Neuronal stem cell (in vitro differentiated cells): ENCODE measurements at regions not wholly inside any gene's neighbourhood (a gene's known extent, or its start where the extent isn't known, plus 50 kb on each side); places are given as distances from the start of the nearest gene placed in this dataset.

Experiments
- DNase-seq: peaks from one replicate; pipeline ENCODE4 v3.0.0-alpha.2; 2013; ENCODE audit warnings: low spot score
- H2AFZ ChIP-seq: one replicate; pipeline ENCODE4 v1.6.1; 2013; ENCODE audit warnings: mild to moderate bottlenecking, low read length, inconsistent platforms
- H2AK5ac ChIP-seq: 2 replicates; pipeline ENCODE4 v1.6.1; 2013; ENCODE audit warnings: low read depth, mild to moderate bottlenecking, inconsistent platforms, low read length, moderate library complexity, mixed read lengths
- H2BK120ac ChIP-seq: 2 replicates; pipeline ENCODE4 v1.6.1; 2013; ENCODE audit warnings: low read depth, mild to moderate bottlenecking, inconsistent platforms, low read length, moderate library complexity, mixed read lengths
- H2BK12ac ChIP-seq: one replicate; pipeline ENCODE4 v1.6.1; 2013; ENCODE audit warnings: low read length, inconsistent platforms
- H2BK15ac ChIP-seq: 2 replicates; pipeline ENCODE4 v1.6.1; 2013; ENCODE audit warnings: mild to moderate bottlenecking, low read length, inconsistent platforms, mixed read lengths
- H2BK5ac ChIP-seq: one replicate; pipeline ENCODE4 v1.6.1; 2013; ENCODE audit warnings: inconsistent platforms, mild to moderate bottlenecking, low read length, moderate library complexity
- H3K14ac ChIP-seq: one replicate; pipeline ENCODE4 v1.6.1; 2013; ENCODE audit warnings: low read length, inconsistent platforms
- H3K18ac ChIP-seq: 2 replicates; pipeline ENCODE4 v1.6.1; 2013; ENCODE audit warnings: low read length, inconsistent platforms
- H3K23ac ChIP-seq: 2 replicates; pipeline ENCODE4 v1.6.1; 2013; ENCODE audit warnings: low read depth, mild to moderate bottlenecking, mixed read lengths, low read length, inconsistent platforms; ENCODE audit not compliant: poor library complexity
- H3K27ac ChIP-seq: replicated peaks from 3 replicates; pipeline ENCODE4 v1.5.1; 2013; ENCODE audit warnings: low read length, inconsistent platforms
- H3K27me3 ChIP-seq, 3 experiments: 2 replicates each; pipeline ENCODE4 v1.6.1; 2013; ENCODE audit warnings: low read length in 3 of 3, mild to moderate bottlenecking in 2 of 3, inconsistent platforms in 1 of 3, low read depth in 1 of 3, mixed read lengths in 1 of 3, moderate library complexity in 1 of 3; ENCODE audit not compliant: control insufficient read depth in 3 of 3, insufficient read depth in 3 of 3
- H3K36me3 ChIP-seq, 2 donors: replicated peaks in 1 of 2; 2 replicates each; pipeline ENCODE4 v1.6.1; 2013; ENCODE audit warnings: low read length in 2 of 2; ENCODE audit not compliant: control insufficient read depth in 2 of 2, insufficient read depth in 2 of 2
- H3K4ac ChIP-seq: 2 replicates; pipeline ENCODE4 v1.6.1; 2013; ENCODE audit warnings: inconsistent platforms, mild to moderate bottlenecking, low read length, moderate library complexity
- H3K4me1 ChIP-seq, 2 donors: 1 replicate in 1 of 2; 2 replicates in 1 of 2; pipeline ENCODE4 v1.6.1; 2013; ENCODE audit warnings: low read length in 2 of 2, low read depth in 1 of 2; ENCODE audit not compliant: control insufficient read depth in 2 of 2, insufficient read depth in 1 of 2
- H3K4me2 ChIP-seq: one replicate; pipeline ENCODE4 v1.6.1; 2013; ENCODE audit warnings: mild to moderate bottlenecking, low read length, inconsistent platforms; ENCODE audit not compliant: insufficient read depth, poor library complexity, severe bottlenecking
- H3K4me3 ChIP-seq, 2 donors: 2 replicates each; pipeline ENCODE4 v1.5.1; 2013; ENCODE audit warnings: low read length in 2 of 2, mild to moderate bottlenecking in 2 of 2, inconsistent platforms in 1 of 2, moderate library complexity in 1 of 2
- H3K79me1 ChIP-seq: one replicate; pipeline ENCODE4 v1.6.1; 2013; ENCODE audit warnings: low read depth, mild to moderate bottlenecking, inconsistent platforms, low read length, moderate library complexity
- H3K9ac ChIP-seq: one replicate; pipeline ENCODE4 v1.6.1; 2013; ENCODE audit warnings: mild to moderate bottlenecking, low read depth, low read length, inconsistent platforms; ENCODE audit not compliant: poor library complexity
- H3K9me3 ChIP-seq, 2 donors: replicated peaks in 1 of 2; 2 replicates each; pipeline versions ENCODE3 to v1.6.1; 2013; ENCODE audit warnings: low read length in 2 of 2, mild to moderate bottlenecking in 2 of 2, inconsistent platforms in 1 of 2, low read depth in 1 of 2, mixed read lengths in 1 of 2, moderate library complexity in 1 of 2; ENCODE audit not compliant: control insufficient read depth in 2 of 2, insufficient read depth in 1 of 2
- H4K8ac ChIP-seq: one replicate; pipeline ENCODE4 v1.6.1; 2013; ENCODE audit warnings: low read depth, mild to moderate bottlenecking, inconsistent platforms, low read length, moderate library complexity
- H4K91ac ChIP-seq: one replicate; pipeline ENCODE4 v1.6.1; 2013; ENCODE audit warnings: low read length, low read depth, mild to moderate bottlenecking, inconsistent platforms; ENCODE audit not compliant: poor library complexity
- WGBS, 2 donors: extraction: QIAGEN DNeasy Blood & Tissue Kit; methylation state at CpG; one replicate each; pipeline ENCODE4 v1.1.7; 2013; ENCODE audit warnings: missing lambda C conversion rate in 2 of 2, mixed read lengths in 1 of 2; ENCODE audit not compliant: insufficient read length in 2 of 2, insufficient replicate concordance in 1 of 2; ENCODE audit errors: extremely low coverage in 2 of 2; 5-methylcytosine and 5-hydroxymethylcytosine counted together

DNA sequence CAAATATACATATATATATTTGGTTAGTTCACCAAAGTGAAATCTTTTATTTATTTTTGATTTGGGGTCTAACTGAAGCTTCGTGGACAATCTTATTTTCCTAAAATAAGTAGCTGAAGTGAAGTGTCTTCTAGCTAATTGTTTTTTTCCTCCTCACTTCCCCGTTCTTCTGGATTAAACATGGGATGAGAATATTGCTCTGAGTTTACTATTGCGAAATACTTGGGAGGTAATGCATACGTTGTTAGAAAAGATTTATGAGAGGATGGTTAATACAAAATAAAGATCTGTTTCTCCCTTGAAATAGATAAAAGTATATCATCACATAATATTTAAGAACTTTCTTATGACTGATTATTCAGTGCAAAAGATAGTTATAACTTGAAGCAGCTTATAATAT lies 228.3 kb upstream of the TPK1 start:
- DNase-seq: no peak
- Histone ChIP-seq H3K4ac (no peak overlapping the region), H2BK15ac (no peak overlapping the region), H3K4me3 (no peak overlapping the region), H3K18ac (no peak overlapping the region), H3K4me1 (no peaks in the 10 kb centered on the region), H2BK5ac (no peak overlapping the region), H3K36me3 (no peaks in the 10 kb centered on the region), H4K91ac (no peak overlapping the region), H3K23ac (no peak overlapping the region), H2AFZ (no peak overlapping the region), H3K9me3 (no peaks in the 10 kb centered on the region), H3K9ac (no peak overlapping the region), H2BK120ac (no peak overlapping the region), H2AK5ac (no peak overlapping the region), H3K27me3 (no peaks in the 10 kb centered on the region), H4K8ac (no peak overlapping the region), H3K14ac (no peak overlapping the region), H3K4me2 (no peak overlapping the region), H3K27ac (no peak overlapping the region), H3K79me1 (no peaks in the 10 kb centered on the region), H2BK12ac (no peak overlapping the region)
- WGBS, 2 donors: no CpG with 5 or more reads among the region's 4 CpGs

DNA sequence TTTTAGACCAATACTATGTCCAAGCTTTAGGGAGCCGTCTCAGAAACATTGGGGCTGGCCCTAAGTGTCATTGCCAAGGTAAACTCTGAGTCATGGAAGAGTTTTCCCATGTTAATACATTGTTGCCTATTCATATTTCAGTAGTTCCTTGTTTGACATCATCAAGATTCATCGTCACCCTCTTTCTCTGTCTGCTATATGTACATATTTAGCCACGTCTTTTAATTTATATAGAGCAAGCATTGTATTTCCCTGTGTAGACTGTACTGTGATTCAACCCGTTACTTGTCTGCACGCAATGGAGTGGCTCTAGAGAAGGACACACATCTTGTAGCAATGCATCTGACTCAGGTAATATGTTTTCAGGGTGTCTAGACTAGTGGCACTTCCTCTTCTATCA lies 217.9 kb upstream of the TPK1 start:
- no CpG with 5 or more reads among the region's 5 CpGs for WGBS, 2 donors

DNA sequence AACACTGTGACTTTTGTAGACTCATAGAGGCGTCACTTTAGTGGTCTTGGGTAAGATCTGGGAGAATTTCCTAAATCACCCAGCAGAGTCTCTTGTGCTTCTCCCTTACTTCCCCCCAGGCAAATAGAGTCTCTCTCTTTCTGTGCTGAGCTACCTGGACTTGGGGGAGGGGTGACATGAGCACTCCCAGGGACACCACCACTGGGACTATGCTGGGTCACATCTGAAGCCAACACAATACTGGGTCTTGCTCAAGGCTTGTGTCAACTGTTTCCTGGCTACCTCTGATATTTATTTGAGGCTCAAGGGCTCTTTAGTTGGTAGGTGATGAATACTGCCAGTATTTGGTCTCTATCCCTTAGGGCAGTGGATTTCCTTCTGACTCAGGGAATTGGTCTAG lies 214.6 kb upstream of the TPK1 start:
- H2BK15ac ChIP-seq: no peak overlapping the region
- no peak overlapping the region for H4K91ac ChIP-seq
- H3K27me3 ChIP-seq: no peaks in the 10 kb centered on the region
- H2BK5ac ChIP-seq: no peak overlapping the region
- no peaks in the 10 kb centered on the region for H3K4me1 ChIP-seq
- no peak overlapping the region for H2AK5ac ChIP-seq
- no peak overlapping the region for H3K9ac ChIP-seq
- DNase-seq: no peak
- H3K23ac ChIP-seq: no peak overlapping the region
- no peaks in the 10 kb centered on the region for H3K79me1 ChIP-seq
- H3K36me3 ChIP-seq: no peaks in the 10 kb centered on the region
- no peak overlapping the region for H2BK12ac ChIP-seq
- no peak overlapping the region for H3K18ac ChIP-seq
- H3K27ac ChIP-seq: no peak overlapping the region
- H3K9me3 ChIP-seq: no peaks in the 10 kb centered on the region
- no peak overlapping the region for H3K14ac ChIP-seq
- H3K4me2 ChIP-seq: no peak overlapping the region
- H3K4me3 ChIP-seq: no peak overlapping the region
- no CpG with 5 or more reads among the region's 1 CpG for WGBS, 2 donors
- no peak overlapping the region for H4K8ac ChIP-seq
- H3K4ac ChIP-seq: no peak overlapping the region
- no peak overlapping the region for H2BK120ac ChIP-seq
- H2AFZ ChIP-seq: no peak overlapping the region

More for the DNA sequence above, 217.9 kb upstream of the TPK1 start:
- no peak overlapping the region for H3K4ac ChIP-seq
- no peaks in the 10 kb centered on the region for H3K36me3 ChIP-seq
- no peaks in the 10 kb centered on the region for H3K27me3 ChIP-seq
- H2BK12ac ChIP-seq: no peak overlapping the region
- no peak overlapping the region for H3K4me3 ChIP-seq
- no peaks in the 10 kb centered on the region for H3K4me1 ChIP-seq
- H4K8ac ChIP-seq: no peak overlapping the region
- no peak overlapping the region for H2BK120ac ChIP-seq
- no peak overlapping the region for H4K91ac ChIP-seq
- no peak overlapping the region for H2BK15ac ChIP-seq
- no peak overlapping the region for H3K23ac ChIP-seq
- H2AK5ac ChIP-seq: no peak overlapping the region
- H3K18ac ChIP-seq: no peak overlapping the region
- no peak overlapping the region for H3K9ac ChIP-seq
- H3K9me3 ChIP-seq: no peaks in the 10 kb centered on the region
- no peak overlapping the region for H3K27ac ChIP-seq
- no peak overlapping the region for H3K14ac ChIP-seq
- no peaks in the 10 kb centered on the region for H3K79me1 ChIP-seq
- DNase-seq: no peak
- no peak overlapping the region for H2BK5ac ChIP-seq
- no peak overlapping the region for H2AFZ ChIP-seq
- H3K4me2 ChIP-seq: no peak overlapping the region

DNA sequence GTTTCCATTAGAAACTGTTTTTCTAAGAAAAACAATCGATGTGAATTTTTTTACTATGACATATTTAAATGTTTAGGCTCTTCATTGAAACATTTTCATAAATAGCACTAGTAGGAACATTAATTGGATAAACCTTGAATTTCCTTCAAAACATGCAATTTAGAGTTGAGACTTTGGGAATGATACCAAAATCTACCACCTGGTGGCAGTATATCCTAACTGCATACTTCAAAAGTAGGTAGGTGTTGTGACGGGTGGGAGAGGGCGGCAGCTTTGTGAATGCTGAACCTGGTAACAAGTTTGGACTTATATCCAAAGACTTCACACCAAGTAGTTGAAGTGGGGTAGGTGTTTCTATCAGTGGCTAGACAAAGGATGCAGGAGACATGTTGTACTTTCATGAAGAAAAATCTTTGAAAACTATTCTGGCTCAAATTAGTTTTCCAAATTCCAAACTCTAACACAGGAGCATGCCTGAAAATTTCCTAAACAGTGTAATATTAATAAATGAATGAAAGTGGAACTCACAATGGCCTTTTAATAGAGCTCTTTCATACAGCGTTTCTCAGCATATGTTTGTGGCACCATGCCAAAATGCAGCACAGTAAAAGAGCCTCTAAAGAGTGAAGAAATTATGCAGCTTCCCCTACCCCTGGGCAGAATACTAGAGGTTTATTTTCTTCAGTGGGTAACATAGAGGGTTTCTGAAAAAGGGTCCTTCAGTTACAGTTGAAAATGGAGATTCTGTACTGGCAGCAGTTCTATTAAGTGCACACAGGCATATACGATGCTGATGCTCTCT lies 201.0 kb upstream of the TPK1 start:
- Histone ChIP-seq H4K91ac (no peak overlapping the region), H3K4ac (no peak overlapping the region), H2BK120ac (no peak overlapping the region), H2AK5ac (no peak overlapping the region), H3K14ac (no peak overlapping the region), H3K9me3 (no peaks in the 10 kb centered on the region), H3K23ac (no peak overlapping the region), H2AFZ (no peak overlapping the region), H3K18ac (no peak overlapping the region), H3K79me1 (no peaks in the 10 kb centered on the region), H3K27me3 (no peaks in the 10 kb centered on the region), H3K27ac (no peak overlapping the region), H4K8ac (no peak overlapping the region), H3K4me1 (no peaks in the 10 kb centered on the region), H2BK5ac (no peak overlapping the region), H3K36me3 (no peaks in the 10 kb centered on the region), H3K4me2 (no peak overlapping the region), H2BK15ac (no peak overlapping the region), H3K9ac (no peak overlapping the region), H3K4me3 (no peak overlapping the region), H2BK12ac (no peak overlapping the region)
- WGBS, 2 donors: no CpG with 5 or more reads among the region's 5 CpGs
- peak; percentile 56 for DNase-seq
